LHCN-M2 (cell line): ENCODE measurements at regions not wholly inside any gene's neighbourhood (a gene's known extent, or its start where the extent isn't known, plus 50 kb on each side); places are given as distances from the start of the nearest gene placed in this dataset.

ENCODE experiments used
- DNase-seq: peaks from one replicate; pipeline ENCODE4 v3.0.0-alpha.2; 2012; ENCODE audit warnings: low read depth

DNA sequence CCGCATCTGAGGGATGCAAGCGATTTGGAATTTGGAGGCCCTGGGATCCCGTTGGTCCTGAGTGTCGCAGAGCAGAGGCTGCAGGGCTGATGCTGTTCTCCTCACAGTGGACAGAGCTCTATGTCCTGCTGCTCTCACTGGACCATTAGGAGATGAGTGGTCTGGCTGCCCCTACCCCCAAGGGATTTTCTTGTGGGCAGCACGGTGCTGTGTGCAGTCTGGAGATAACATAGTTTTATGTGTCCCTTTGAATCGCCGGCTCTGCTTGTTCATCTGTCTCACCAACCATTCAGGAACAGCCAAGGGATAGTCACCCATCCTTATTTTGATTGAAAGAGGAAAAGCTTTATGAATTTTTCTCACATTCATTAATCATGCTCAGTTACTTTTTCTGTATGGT, 49.9 kb downstream of the CHRM3 start:
- no peak for DNase-seq

GRCh38 chr1:239437822-239438221, 51.5 kb downstream of the CHRM3 start:
- DNase-seq = no peak

DNA sequence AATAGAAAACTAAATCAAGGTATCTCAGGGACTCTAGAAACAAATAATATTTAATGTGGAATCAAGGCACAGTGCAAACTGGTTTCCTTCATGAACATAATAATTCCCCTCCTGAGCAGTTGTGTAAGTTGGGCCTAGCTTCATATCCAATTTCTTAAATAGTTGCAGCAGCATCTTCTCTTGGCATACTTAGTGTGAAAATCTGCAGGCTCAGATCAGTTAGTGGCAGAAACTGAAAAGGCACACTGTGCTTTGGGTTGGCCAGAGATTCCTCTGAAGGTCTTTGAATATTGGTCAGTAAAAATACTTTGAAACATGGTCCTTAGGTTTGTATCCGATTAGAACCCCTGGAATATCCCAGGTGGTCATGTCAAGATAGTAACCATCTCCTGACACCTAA, 52.5 kb downstream of the CHRM3 start:
- no peak for DNase-seq

DNA sequence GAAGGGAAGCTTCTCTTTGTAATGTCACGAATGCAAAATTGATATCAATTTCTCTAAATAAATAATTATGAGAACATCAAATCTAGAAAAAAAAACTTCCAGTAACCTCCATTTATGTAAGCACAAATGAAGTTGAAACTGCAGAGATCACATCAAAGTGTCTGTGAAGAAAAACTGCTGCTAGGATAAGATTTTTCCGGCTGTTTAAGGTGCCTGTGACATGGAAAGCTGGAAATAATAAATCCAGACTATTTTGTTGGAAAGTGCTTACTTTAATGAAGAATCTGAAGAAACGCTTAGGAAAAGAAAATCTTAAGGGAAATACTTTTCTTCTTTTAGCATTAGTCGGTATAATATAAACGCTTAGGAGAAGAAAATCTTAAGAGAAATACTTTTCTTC, 57.0 kb downstream of the CHRM3 start:
- DNase-seq = no peak

- no peak for DNase-seq
These were observed 60.2 kb downstream of the CHRM3 start for GRCh38 chr1:239446611-239447010.

GRCh38 chr1:239448911-239449310, 62.5 kb downstream of the CHRM3 start:
- DNase-seq = no peak

- DNase-seq = no peak
These were observed 69.4 kb downstream of the CHRM3 start for GRCh38 chr1:239455743-239456142.

DNA sequence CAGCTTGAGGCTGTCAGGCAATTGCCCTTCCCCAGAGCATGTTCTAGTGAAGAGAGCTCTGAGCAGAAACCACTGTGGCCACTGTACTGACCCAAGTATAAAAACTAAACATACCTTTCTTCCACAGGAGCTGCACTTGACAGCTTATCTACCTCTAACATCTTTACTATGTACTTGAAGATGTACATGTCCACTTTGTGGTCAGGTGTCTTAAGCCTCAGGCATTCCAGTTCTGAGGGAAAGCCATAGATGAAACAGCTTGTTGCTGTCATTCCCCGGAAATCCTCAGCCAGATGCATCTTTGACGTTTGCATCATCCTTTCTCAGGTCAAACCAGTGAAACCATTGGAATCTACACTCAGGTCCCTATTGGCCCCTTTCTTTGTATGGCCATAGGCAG, 70.4 kb downstream of the CHRM3 start:
- DNase-seq = no peak

DNA sequence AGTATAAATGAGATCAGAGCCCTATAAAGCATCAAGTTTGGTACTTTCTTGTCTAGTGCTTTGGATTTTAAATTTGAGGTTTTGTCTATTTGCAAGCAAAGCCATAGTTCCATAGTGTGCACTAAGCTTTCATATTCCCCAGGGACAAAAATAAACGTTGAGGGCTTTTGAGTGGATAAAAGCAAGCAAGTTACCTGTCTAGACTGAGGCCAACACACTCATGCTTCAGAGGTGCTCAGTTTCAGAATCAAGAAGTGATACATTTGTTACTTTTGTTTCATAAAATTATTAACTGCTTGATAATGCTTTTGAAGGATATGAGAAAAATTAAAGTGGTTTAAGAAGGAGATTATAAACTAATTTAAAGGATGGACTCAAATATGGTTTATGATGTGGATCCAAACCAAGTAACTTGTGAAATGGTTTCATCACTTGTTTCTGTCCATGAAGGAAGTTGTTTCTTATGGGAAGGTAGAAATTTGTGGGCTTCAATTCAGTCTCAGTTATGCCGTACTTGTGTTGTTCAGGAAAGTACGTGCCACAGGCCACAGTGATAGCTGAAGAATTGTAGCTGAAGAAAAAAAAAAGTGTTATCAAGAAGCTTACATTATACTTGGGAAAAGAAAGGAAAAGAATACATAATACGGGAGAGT, 71.2 kb downstream of the CHRM3 start:
- DNase-seq = no peak

GRCh38 chr1:239458144-239458500, 71.8 kb downstream of the CHRM3 start:
- DNase-seq = no peak

DNA sequence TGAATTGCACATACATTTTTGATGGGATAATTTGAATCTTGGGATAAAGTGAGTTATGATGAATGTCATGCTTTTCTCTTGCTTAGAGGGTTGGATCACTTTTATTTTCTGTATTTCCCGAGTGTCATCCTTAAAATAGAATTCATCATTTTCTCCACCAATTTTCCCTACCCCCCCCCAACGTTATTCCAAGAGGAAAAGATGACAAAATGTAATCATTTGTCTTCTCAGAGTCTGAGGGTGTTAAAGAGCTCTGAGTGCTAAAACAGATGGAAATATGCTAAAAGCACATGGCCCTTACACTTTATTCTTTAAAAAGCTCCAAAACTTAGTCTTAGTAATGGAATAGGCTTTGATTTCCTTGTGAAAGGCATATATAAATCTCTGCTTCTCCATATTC, 81.4 kb downstream of the CHRM3 start:
- no peak for DNase-seq

- DNase-seq = no peak
These were observed 91.7 kb downstream of the CHRM3 start for GRCh38 chr1:239478069-239478468.

GRCh38 chr1:239483391-239483790, 97.0 kb downstream of the CHRM3 start:
- DNase-seq = no peak

GRCh38 chr1:239493811-239494414, 107.5 kb downstream of the CHRM3 start:
- no peak for DNase-seq

- no peak for DNase-seq
These were observed 118.7 kb downstream of the CHRM3 start for GRCh38 chr1:239505094-239505493.

GRCh38 chr1:239507826-239508225, 121.5 kb downstream of the CHRM3 start:
- DNase-seq = no peak

DNA sequence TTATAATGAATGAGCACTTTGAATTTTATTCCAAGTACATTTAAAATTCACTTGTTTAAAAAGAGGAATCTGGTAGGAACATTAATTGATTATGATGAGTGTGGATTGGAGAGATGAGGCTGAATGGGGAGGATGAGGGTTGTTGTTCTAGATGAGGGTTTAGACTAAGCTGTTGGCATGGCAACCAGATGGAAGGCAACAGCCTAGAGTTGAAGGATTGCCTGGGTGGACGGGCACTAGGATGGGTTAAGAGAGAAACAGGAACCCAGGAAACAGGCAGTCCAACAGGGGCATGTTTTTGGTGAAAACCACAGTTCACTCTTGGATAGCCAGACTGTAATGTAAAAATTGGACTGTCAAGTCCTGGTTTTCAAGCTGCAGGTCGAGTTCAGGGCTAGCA, 125.5 kb downstream of the CHRM3 start:
- no peak for DNase-seq

GRCh38 chr1:239516579-239516978, 130.2 kb downstream of the CHRM3 start:
- no peak for DNase-seq

DNA sequence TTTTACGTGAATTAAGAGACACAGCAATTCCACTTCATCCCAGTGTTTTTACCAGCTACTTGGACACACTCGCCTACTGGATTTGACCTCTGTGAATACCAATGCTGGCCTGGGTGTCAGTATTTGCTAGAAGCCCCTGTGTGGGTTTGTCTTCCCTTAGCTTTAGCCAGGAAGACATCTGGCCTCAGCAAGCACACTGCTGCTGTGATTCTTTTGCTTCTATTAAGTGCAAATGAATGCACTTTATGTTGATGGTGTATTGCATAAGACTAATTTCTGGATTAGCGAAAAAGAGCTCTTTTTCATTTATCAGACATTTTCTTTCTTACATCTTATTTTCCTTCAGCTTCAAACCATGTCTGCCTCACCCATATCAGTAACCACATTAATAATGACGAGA, 140.0 kb downstream of the CHRM3 start:
- no peak for DNase-seq

DNA sequence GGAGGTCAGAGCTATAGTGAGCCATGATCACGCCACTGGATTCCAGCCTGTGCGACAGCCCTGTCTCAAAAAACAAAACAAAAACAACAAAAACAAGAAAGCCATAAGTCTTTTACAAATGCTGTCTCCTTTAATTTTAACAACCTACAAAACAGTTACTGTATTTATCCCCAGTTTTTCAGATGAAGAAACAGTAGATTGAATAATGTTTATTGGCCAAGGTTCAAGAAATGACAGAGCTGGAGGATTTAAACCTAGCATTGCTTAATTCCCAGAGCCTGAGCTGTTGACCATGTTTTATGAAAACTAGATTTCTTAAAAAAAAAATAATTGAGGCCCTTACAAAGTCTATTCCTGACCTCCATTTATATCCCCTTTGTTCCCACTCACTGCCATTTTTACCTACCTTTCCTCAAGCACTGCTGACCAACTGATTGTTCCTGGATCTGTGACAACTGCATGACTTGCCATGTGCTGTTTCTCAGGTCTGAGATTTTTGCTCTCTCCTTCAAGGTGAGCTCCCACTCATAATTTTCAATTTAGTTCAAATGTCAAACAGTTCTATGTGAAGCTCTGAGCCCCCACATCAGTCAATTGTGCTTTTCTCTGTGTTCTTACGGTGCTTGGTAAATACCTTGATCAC, 140.8 kb downstream of the CHRM3 start:
- no peak for DNase-seq

DNA sequence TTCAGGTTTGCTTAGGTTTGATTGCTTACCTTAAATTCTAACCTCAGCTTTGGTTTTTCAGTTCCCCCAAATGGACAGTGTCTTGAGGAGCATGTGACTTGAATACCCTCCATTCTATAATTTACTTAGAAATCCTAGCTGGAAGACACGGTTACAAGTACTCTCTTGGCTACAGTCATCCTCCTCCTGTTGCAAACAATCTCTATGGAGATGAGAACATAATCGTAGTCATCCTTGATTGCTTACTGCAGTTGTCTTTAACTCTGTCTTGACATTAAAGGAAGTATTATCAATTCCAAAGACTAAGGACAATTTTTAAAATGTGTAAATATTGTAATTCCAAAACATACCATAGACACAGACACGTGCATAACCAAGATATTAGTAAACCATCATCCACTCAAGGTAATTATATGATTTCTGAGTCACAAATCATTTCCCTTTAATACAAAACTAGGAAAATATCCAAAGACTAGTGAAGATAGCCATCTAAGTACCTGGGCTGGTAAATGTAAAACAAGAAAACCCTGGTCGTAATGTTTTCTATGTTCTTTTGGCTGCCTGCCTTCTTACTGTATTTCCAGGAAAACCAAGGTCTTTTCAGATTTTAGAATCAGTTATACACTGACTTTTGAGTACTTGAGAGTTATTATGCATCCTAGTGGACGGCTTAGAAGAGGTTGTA, 149.9 kb downstream of the CHRM3 start:
- no peak for DNase-seq

- no peak for DNase-seq
These were observed 151.4 kb downstream of the CHRM3 start for GRCh38 chr1:239537795-239538194.
